K562 (cell line): ENCODE measurements at regions not wholly inside any gene's neighbourhood (a gene's known extent, or its start where the extent isn't known, plus 50 kb on each side); places are given as distances from the start of the nearest gene placed in this dataset.

Experiments used
- KLF6 ChIP-seq: fragments of 250-450 bp; sonication (Bioruptor Pico); IDR thresholded peaks from 2 replicates; pipeline ENCODE4 v1.4.0; 2020; ENCODE audit warnings: mild to moderate bottlenecking, moderate library complexity, borderline replicate concordance
- MCM3 ChIP-seq: fragments of 450-650 bp; IDR thresholded peaks from 2 replicates; pipeline ENCODE4 v1.6.1; 2016
- MCM7 ChIP-seq, 2 experiments: fragments of 450-650 bp; IDR thresholded peaks; 2 replicates each; pipeline ENCODE4 v1.6.1; 2016 to 2018
- MECOM ChIP-seq: fragments of 250-450 bp; sonication (Bioruptor Pico); IDR thresholded peaks from 2 replicates; pipeline ENCODE4 v1.8.0; 2022; ENCODE audit warnings: inconsistent platforms
- MEF2D ChIP-seq: conservative IDR thresholded peaks from 2 replicates; pipeline ENCODE4 v1.6.1; 2016; ENCODE audit warnings: low read depth, missing genetic modification characterization, missing compliant biosample characterization
- OTX1 ChIP-seq: fragments of 450-650 bp; formaldehyde crosslinking; IDR thresholded peaks from 2 replicates; pipeline ENCODE4 v1.4.0; 2022; ENCODE audit warnings: mild to moderate bottlenecking
- PHB2 ChIP-seq: fragments of 450-650 bp; IDR thresholded peaks from 2 replicates; pipeline ENCODE4 v1.6.1; 2017; ENCODE audit warnings: low read depth
- RAD51 ChIP-seq: fragments of 450-650 bp; IDR thresholded peaks from 2 replicates; pipeline ENCODE4 v1.7.1; 2016; ENCODE audit warnings: low read depth, mild to moderate bottlenecking, borderline replicate concordance
- SIN3B ChIP-seq: fragments of 450-650 bp; IDR thresholded peaks from 2 replicates; pipeline ENCODE4 v1.6.1; 2017; ENCODE audit warnings: low read depth, mild to moderate bottlenecking, moderate library complexity
- SRSF1 ChIP-seq: fragments of 200-400 bp; formaldehyde crosslinking; IDR thresholded peaks from 2 replicates; pipeline ENCODE4 v1.6.1; 2017; ENCODE audit warnings: mild to moderate bottlenecking, low read depth, low read length, moderate library complexity
- STAG1 ChIP-seq: sonication (generic); formaldehyde crosslinking; IDR thresholded peaks from 2 replicates; pipeline ENCODE4 v1.5.0; 2020; ENCODE audit warnings: missing genetic modification reagents, borderline replicate concordance
- YBX1 ChIP-seq: fragments of 450-650 bp; IDR thresholded peaks from 2 replicates; pipeline ENCODE4 v1.7.1; 2016; ENCODE audit warnings: mild to moderate bottlenecking
- TF ChIP-seq, protein P1 (sequence below): IDR thresholded peaks from 2 replicates; pipeline ENCODE4 v1.6.1; 2011; ENCODE audit warnings: borderline replicate concordance, low read depth, mild to moderate bottlenecking, moderate library complexity, low read length; ENCODE audit not compliant: insufficient read depth, poor library complexity, severe bottlenecking
- TF ChIP-seq, protein P2 (sequence below): conservative IDR thresholded peaks from 2 replicates; pipeline ENCODE4 v1.6.1; 2011; ENCODE audit warnings: low read depth, mild to moderate bottlenecking, low read length; ENCODE audit not compliant: control insufficient read depth
- TF ChIP-seq, protein P3 (sequence below): sonication (generic); formaldehyde crosslinking; IDR thresholded peaks from 2 replicates; pipeline ENCODE4 v1.8.0; 2022; ENCODE audit warnings: missing genetic modification reagents, mild to moderate bottlenecking, borderline replicate concordance
- TF ChIP-seq, protein P4 (sequence below): fragments of 250-450 bp; sonication (Bioruptor Pico); IDR thresholded peaks from 2 replicates; pipeline ENCODE4 v1.5.0; 2022; ENCODE audit warnings: mild to moderate bottlenecking
- TF ChIP-seq, protein P5 (sequence below): fragments of 450-650 bp; IDR thresholded peaks from 2 replicates; pipeline ENCODE4 v1.6.1; 2018; ENCODE audit not compliant: partially characterized antibody

DNA sequence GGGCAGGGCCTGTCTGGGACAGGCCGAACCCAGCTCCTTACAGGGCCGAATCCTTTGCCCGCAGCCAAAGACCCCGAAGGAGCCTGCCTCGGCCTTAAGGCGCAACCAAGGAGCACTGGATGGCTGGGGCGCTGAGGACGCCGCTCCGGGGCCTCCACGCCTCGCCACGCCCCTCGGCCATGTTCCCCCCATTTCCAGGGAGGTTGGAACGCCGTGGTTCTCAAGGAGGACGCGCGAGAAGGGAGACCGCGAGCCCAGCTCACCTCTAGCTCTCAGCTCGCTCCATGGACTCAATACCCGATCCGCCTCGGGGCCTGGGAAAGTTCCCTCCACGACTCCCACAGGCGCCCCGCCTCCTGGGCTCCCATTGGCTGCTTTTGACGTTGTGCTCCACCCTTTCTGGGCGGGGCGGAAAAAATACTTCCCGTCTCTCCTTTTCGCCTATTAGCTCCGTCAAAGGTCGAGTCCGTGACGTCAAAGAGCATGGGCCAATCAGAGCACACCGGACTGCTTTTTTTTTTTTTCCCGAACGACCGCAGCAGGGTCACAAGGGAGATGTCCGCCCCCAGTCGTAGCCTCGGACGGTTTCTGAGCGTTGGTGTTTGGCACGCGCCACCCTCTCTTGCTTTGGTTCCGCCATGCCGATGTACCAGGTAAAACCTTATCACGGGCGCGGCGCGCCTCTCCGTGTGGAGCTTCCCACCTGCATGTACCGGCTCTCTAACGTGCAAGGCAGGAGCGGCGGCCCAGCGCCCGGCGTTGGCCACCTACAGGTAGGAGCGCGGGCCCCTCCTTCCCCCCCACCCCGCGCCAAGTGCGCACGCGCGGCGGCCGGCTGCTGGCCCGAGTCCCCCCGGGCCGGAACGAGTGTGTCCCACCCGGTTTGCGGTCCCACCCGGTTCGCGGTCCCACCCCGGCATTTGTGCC, 305.7 kb downstream of the TYW1 start (continued):
- TF ChIP-seq, protein P1, sequence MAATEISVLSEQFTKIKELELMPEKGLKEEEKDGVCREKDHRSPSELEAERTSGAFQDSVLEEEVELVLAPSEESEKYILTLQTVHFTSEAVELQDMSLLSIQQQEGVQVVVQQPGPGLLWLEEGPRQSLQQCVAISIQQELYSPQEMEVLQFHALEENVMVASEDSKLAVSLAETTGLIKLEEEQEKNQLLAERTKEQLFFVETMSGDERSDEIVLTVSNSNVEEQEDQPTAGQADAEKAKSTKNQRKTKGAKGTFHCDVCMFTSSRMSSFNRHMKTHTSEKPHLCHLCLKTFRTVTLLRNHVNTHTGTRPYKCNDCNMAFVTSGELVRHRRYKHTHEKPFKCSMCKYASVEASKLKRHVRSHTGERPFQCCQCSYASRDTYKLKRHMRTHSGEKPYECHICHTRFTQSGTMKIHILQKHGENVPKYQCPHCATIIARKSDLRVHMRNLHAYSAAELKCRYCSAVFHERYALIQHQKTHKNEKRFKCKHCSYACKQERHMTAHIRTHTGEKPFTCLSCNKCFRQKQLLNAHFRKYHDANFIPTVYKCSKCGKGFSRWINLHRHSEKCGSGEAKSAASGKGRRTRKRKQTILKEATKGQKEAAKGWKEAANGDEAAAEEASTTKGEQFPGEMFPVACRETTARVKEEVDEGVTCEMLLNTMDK, result peak; percentile 63
- TF ChIP-seq STAG1 (CRISPR knock-in tag) (no peak), MECOM (CRISPR knock-in tag) (no peak), MEF2D (tag) (peak; percentile 41; the same call in 1 of the 2 replicates), OTX1 (CRISPR knock-in tag) (peak; percentile 83), MCM7 (IDR thresholded peaks at IDR 0.05) (no peak), YBX1 (no peak), PHB2 (no peak), SIN3B (peak; percentile 85), SRSF1 (no peak), MCM3 (no peak), KLF6 (CRISPR knock-in tag) (peak; percentile 75), RAD51 (peak; percentile 58; the same call in 1 of the 2 replicates)
- TF ChIP-seq, protein P2, sequence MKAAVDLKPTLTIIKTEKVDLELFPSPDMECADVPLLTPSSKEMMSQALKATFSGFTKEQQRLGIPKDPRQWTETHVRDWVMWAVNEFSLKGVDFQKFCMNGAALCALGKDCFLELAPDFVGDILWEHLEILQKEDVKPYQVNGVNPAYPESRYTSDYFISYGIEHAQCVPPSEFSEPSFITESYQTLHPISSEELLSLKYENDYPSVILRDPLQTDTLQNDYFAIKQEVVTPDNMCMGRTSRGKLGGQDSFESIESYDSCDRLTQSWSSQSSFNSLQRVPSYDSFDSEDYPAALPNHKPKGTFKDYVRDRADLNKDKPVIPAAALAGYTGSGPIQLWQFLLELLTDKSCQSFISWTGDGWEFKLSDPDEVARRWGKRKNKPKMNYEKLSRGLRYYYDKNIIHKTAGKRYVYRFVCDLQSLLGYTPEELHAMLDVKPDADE, result peak; percentile 68
- TF ChIP-seq, protein P3, sequence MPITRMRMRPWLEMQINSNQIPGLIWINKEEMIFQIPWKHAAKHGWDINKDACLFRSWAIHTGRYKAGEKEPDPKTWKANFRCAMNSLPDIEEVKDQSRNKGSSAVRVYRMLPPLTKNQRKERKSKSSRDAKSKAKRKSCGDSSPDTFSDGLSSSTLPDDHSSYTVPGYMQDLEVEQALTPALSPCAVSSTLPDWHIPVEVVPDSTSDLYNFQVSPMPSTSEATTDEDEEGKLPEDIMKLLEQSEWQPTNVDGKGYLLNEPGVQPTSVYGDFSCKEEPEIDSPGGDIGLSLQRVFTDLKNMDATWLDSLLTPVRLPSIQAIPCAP, result no peak
- TF ChIP-seq, protein P4, sequence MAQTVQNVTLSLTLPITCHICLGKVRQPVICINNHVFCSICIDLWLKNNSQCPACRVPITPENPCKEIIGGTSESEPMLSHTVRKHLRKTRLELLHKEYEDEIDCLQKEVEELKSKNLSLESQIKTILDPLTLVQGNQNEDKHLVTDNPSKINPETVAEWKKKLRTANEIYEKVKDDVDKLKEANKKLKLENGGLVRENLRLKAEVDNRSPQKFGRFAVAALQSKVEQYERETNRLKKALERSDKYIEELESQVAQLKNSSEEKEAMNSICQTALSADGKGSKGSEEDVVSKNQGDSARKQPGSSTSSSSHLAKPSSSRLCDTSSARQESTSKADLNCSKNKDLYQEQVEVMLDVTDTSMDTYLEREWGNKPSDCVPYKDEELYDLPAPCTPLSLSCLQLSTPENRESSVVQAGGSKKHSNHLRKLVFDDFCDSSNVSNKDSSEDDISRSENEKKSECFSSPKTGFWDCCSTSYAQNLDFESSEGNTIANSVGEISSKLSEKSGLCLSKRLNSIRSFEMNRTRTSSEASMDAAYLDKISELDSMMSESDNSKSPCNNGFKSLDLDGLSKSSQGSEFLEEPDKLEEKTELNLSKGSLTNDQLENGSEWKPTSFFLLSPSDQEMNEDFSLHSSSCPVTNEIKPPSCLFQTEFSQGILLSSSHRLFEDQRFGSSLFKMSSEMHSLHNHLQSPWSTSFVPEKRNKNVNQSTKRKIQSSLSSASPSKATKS, result no peak
- TF ChIP-seq, protein P5, sequence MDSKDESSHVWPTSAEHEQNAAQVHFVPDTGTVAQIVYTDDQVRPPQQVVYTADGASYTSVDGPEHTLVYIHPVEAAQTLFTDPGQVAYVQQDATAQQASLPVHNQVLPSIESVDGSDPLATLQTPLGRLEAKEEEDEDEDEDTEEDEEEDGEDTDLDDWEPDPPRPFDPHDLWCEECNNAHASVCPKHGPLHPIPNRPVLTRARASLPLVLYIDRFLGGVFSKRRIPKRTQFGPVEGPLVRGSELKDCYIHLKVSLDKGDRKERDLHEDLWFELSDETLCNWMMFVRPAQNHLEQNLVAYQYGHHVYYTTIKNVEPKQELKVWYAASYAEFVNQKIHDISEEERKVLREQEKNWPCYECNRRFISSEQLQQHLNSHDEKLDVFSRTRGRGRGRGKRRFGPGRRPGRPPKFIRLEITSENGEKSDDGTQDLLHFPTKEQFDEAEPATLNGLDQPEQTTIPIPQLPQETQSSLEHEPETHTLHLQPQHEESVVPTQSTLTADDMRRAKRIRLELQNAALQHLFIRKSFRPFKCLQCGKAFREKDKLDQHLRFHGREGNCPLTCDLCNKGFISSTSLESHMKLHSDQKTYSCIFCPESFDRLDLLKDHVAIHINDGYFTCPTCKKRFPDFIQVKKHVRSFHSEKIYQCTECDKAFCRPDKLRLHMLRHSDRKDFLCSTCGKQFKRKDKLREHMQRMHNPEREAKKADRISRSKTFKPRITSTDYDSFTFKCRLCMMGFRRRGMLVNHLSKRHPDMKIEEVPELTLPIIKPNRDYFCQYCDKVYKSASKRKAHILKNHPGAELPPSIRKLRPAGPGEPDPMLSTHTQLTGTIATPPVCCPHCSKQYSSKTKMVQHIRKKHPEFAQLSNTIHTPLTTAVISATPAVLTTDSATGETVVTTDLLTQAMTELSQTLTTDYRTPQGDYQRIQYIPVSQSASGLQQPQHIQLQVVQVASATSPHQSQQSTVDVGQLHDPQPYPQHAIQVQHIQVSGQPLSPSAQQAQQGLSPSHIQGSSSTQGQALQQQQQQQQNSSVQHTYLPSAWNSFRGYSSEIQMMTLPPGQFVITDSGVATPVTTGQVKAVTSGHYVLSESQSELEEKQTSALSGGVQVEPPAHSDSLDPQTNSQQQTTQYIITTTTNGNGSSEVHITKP, result peak; percentile 80
